Uterus (tissue), 2 donors: ENCODE measurements at regions not wholly inside any gene's neighbourhood (a gene's known extent, or its start where the extent isn't known, plus 50 kb on each side); places are given as distances from the start of the nearest gene placed in this dataset.

Experiments
- CTCF ChIP-seq, 4 experiments: fragments of 200-600 bp in 2 of 4; fragments of 450-650 bp in 2 of 4; sonication (generic) in 2 of 4; IDR thresholded peaks; one replicate each; pipeline ENCODE4 v1.5.1; 2016 to 2019; ENCODE audit warnings: antibody characterized with exemption in 4 of 4, mild to moderate bottlenecking in 2 of 4, moderate library complexity in 1 of 4
- POLR2A ChIP-seq, 2 donors: fragments of 450-650 bp; IDR thresholded peaks; one replicate each; pipeline ENCODE4 v1.6.1; 2016; ENCODE audit warnings: antibody characterized with exemption in 2 of 2, mild to moderate bottlenecking in 1 of 2, moderate library complexity in 1 of 2

- TF ChIP-seq CTCF (IDR thresholded peaks at IDR 0.05), result no peak
- no peak for TF ChIP-seq POLR2A (IDR thresholded peaks at IDR 0.05)
Observed at GRCh38 chr4:166422475-166422874, 549.4 kb downstream of the TLL1 start.
